NOMO-1 treated with DMSO at 0.1 percent for 48 hours (cell line): ENCODE measurements at regions not wholly inside any gene's neighbourhood (a gene's known extent, or its start where the extent isn't known, plus 50 kb on each side); places are given as distances from the start of the nearest gene placed in this dataset.
A peak's percentile ranks its signal among the peaks of the same experiment; 100 is the strongest.

Experiments
- DNase-seq: peaks from one replicate; lab custom pipeline; 2025; ENCODE audit not compliant: unreplicated experiment; lab: John Stamatoyannopoulos, UW

DNA sequence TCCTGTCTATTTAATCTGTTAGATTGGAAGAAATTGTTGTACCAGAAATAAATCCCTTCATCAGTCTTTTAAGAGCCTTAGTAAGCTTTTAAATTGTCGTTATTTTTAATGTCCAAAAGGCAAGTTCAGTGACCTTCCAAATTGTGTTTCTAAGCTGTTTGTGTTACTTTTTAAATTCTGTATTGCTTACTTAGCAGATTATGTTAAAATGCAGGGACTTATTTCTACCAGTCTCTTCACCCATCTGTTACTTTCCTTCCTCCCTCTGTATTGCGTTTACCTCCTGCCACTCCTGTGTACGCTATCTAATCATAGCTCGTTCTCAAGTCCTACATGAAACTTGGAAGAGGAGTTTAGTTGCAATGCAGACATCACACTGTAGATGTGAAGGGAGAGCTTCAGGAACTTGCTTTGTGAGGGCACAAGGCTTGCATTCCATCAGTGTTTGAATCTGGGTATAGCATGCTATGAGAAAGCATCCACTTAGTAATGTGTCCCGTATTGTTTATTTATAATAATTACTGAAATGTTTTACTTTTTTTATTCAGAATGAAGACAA, 406.5 kb upstream of the RGS6 start:
- DNase-seq, result no peak

DNA sequence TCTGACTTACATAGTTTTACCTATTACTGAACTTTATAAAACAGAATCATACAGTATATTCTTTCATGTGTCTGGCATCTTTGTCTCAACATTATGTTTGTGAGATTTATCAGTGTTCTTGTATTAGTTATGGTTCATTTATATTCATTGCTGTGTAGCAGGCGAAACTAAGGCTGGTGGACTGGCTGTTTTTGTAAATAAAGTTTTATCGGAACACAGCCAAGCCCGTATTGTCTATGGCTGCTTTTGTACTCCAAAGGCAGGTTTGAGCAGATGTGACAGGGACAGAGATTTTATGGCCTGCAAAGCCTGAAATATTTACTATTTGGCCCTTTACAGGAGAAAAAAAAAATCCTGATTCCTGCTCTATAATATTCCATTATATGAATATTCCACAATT, 405.8 kb upstream of the RGS6 start:
- no peak for DNase-seq

DNA sequence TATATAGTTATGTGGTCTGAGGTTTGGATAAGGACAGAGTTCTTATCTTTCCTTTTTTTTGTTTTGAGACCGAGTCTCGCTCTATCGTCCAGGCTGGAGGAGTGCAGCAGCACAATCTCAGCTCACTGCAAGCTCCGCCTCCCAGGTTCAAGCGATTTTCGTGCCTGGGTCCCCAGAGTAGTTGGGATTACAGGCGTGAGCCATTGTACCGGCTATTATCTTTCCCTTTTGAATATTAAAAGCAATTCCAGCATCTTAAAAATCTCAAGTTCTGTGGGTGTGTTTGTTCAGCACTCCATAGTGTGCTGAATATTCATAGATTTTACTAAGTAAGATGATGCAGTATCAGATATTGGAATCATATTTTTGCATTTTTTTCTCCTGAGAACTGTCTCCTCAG, 404.4 kb upstream of the RGS6 start:
- no peak for DNase-seq

DNA sequence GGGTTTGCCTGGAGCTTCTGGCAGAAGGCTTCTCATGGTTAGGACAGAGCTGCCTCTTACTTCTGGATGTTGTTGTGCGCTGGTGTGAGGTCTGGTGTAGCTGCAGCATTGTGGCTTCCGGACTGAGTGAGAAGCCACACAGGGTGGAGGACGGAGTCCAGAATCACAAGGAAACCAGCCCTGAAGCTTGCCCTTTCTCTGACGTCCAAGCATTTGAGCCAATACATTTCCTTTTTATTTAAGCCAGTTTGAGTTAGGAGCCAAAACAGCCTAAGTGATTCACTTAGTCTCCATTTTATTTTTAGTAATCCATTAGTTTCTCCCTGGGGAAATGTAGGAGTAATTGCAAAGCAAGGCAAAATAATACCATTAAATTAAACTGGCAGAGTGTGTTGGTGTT, 402.4 kb upstream of the RGS6 start:
- DNase-seq, result no peak

DNA sequence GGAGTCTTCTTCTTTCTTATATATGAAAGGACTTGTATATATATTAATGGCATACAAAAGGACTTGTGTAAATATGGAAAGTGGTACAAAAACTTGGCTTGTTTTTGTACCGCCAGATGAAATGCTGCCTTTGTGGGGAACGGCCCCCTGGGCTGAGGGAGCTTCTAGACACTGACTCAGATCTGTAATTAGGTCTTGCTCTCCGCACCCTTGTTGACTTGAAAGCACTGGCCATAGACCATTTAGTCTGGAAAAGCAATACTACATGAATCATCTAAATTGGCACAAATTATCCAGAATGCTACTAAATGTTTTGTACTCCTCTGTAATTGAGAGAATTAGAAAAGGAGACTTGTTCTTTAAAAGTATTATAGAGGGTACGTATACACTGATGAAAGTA, 399.9 kb upstream of the RGS6 start:
- no peak for DNase-seq

DNA sequence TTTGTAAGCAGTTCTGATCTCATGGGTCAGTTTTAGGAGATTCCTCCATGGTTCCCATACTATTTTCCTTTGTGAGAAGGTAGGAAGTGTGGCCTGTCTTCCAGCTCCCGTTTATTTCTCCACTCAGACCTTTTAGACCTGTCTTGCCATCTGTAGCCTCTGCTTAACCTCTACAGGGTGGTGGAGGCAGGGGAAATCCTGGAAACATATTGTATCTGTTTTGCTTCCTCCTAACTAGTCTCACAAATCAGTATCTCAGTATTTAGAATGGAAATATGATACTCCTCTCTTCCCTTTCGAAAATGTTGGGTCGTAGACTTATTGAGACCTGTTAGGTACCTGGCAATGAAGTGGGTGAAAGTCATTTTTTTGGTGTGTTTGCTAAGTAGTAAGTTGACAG, 399.4 kb upstream of the RGS6 start:
- no peak for DNase-seq

DNA sequence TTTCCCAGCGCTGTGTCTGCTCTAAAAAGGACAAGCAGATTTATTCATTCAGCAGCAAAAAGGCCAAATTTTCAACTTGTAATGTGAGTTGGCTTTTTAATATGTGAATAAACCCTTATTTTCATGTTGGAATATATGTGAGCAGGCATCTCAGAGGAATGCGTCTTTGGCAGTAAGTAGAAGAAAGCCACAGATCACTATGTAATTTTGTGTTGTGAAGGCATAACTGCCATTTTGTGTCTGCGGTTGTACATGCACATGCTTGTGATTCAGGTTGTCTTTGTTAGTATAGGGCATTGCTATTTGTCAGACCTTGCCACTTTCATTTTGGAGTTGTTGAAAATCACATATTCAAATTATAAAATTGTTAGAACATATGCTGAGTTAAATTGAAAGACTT, 398.8 kb upstream of the RGS6 start:
- no peak for DNase-seq

DNA sequence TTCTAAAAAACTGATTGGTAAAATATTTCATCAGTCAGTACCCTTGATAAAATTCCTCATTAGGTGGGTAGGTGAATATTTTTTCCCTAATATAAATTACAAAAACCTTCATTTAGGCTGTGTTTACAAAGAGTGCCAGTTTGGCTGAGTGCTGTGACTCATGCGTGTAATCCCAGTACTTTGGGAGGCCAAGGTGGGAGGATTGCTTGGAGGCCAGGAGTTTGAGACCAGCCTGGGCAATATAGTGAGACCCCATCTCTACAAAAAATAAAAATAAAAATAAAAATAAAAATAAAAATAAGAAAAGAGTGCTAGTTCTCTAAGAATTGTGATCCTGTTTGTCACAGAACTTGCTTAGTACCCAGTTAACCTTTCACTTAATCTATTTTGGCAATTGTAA, 398.4 kb upstream of the RGS6 start:
- no peak for DNase-seq

DNA sequence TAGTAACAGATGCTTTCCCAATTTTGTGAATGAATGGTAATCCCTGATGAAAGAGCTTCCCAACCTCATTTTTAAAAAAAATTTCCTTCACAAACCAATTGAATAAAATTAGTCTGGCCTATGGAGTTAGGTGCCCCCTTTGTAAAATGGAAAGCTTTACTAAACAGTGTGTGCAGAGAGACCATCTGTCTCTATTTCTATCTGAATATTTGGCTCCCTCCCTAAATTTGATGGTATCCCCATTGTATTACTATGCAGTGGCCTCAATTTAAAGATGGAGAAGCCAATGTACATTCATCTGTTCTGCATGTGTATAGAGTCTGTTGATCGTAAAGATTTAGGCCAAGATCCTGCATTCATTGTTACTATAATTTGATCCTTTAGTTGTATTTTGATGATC, 397.7 kb upstream of the RGS6 start:
- no peak for DNase-seq

DNA sequence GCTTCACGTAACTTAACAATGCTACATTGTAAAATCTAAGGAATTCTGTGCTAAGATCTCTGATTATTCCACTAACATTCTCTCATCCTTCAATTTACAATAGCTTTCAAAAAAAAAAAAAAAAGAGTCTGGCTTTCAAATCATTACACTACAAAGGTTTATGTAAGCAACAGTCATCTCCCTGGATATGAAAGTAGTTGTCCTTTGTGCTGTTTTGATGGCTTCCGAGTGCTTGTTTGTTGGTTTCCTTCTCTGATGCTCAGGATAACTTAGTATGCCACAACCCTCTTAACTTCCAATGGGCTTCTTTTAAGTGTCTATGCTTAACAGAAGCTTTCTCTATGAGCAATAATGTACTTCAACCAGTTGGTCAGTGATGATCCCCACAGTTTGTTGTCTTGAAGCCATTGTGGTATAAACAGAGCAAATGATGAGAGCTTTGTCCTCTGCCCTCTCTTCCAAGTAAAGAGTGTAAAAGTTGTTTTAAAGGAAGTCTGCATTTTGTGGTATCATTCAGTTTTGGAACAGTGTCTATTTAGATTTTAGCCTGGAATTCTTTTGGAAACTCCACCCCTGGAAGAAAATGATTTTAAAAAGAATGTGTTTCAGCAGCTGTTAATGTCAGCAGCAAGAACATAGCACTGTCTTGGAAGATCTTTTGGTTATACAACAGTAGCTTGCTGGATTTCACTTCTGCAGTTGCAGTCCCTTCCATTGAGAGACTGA, 396.1 kb upstream of the RGS6 start:
- no peak for DNase-seq

DNA sequence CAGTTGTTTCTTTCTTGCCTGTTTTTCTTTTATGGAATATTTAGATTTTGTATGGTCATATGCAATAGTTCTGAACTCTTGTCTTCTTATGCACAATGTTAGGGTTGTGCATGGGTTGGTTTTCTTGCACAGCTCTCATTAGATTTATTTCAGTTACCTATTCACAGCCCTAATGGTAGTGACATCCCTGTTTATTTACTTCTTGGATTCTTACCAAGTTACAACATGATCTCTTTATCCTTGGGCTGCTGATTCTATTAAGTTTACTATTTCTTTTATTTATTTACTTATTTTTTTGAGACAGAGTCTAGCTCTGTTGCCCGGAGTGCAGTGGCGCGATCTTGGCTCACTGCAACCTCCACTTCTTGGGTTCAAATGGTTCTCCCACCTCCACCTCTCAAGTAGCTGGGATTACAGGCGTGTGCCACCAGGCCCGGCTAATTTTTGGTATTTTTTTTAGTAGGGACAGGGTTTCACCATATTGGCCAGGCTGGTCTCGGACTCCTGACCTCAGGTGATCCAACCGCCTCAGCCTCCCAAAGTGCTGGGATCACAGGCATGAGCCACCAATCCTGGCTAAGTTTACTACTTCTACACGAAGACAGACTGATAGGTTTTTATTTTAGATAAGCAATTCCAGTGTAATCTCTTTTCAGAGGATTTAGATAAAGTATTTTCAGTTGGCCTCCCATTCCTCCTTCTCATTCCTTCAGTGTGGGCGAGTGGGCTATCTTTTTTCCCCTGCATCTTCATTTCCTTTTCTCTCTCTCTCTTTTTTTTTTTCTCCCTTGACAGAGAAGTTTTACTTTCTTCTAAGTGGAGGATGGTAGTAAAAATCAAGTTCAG, 395.1 kb upstream of the RGS6 start:
- no peak for DNase-seq

DNA sequence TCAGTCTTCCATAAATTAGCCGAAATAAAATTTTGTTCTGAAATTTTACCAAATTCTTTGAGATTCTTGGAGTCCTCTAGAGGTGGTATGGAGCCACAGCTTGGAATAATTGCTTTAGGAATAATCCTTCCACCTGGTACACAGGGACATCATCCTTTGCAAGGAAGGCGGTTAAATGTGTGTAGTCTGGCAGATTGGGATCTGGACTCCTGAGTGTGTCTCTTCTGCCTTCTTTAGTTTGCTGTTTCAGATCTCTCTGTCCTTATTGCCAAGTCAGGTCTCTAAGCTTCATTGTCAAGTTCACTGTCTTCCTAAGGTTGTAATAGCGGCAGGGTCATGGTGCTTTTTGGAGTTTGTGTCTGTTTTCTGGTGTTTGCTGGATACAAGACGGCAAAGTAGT, 393.9 kb upstream of the RGS6 start:
- no peak for DNase-seq

DNA sequence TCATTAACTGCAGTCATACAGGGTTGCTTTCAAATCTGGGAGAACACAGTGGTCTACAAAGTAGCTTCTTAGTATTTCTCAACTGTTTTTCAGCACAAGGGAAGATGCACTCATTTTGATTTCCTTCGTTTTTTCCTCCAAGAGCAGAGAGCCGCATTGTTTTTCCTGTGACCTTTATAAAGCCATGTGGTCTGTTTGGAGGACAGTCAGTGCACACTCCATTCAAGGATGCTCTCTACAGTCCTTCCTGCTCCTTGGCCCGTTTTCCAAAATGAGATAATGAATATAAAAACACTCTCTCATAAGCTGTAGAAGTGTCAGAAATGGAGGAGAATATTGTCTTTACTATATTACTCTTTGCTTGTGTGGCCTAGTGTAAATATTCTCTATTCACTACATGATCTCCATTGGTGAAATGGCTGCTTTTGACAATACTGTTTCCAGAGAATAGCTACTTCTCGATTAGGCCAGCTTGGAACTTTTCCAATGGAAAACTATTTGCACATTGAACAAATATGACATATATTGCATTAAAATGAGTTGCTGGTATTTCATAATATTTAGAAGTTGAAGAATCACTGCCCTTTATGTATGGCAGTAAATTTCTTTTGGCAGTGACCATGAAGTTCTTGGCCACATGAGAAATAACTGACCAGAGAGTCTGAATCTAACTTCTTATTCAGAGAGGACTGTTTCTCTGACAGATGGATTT, 393.1 kb upstream of the RGS6 start:
- no peak for DNase-seq

DNA sequence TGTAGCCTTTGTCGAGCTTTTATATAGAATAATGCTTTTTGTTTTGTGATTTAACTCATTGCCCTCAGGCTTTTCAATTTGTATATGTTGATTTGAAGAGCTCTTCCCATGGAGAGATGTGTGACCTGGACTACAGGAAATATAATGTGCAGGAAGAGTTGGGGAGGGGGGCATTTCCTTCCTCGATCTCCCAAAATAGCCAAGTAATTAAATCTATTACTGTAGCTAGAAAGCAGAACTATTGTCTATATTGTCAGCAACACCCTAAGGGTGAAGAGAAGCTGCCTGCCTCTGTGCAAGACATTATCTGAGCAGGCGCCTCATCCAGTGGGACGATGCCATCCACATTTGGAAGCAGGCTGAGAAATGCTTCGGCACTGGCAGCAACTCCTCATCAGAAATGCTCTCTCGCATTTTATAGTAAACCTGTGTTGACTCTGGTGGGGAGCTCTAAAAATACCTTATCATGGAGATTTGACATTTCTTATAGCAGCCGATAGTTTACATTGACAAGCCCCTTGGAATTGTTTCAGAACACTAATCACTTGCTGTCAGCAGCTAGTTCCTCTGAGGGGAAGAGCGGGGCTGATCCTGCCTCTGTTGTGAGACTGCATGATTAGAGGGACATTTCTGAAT, 392.5 kb upstream of the RGS6 start:
- DNase-seq, result peak; percentile 46

DNA sequence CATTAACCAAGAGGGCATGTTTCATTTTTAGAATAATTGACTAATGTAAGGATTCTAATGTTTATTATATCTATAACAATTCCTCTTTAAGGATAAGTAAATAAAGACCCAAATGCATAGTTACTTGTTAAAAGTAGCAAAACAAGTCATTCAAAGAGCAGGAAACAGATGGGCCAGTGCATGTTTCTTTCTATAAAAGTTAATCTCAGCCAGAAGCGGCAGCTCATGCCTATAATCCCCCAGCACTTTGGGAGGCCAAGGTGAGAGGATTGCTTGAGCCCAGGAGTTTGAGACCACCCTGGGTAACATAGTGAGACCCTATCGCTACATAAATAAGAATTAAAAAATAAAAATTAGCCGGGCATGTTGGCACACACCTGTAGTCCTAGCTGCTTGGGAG, 391.0 kb upstream of the RGS6 start:
- no peak for DNase-seq

DNA sequence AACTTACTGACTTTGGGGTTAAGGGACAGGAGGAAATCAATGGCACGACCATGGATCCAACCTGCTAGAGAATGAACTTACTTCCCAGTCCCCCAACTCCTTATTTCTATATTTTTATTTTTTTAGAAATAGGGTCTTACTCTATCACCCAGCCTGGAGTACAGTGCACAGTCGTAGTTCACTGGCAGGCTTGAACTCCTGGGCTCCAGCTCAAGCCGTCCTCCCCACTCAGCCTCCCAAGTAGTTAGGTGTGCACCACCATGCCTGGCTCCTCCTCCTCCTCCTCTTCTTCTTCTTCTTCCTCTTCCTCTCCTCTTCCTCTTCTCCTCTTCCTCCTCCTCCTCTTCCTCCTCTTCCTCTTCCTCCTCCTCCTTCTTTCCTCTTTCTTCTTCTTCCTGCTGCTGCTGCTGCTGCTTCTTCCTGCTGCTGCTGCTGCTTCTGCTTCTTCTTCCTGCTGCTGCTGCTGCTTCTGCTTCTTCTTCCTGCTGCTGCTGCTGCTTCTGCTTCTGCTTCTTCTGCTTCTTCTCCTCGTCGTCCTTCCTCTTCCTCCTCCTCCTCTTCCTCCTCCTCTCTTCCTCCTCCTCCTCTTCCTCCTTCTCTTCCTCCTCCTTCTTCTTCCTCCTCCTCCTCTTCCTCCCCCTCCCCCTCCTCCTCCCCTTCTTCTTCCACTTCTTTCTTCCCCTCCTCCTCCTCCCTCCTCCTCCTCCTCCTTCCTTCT, 390.1 kb upstream of the RGS6 start:
- DNase-seq, result peak; percentile 36

DNA sequence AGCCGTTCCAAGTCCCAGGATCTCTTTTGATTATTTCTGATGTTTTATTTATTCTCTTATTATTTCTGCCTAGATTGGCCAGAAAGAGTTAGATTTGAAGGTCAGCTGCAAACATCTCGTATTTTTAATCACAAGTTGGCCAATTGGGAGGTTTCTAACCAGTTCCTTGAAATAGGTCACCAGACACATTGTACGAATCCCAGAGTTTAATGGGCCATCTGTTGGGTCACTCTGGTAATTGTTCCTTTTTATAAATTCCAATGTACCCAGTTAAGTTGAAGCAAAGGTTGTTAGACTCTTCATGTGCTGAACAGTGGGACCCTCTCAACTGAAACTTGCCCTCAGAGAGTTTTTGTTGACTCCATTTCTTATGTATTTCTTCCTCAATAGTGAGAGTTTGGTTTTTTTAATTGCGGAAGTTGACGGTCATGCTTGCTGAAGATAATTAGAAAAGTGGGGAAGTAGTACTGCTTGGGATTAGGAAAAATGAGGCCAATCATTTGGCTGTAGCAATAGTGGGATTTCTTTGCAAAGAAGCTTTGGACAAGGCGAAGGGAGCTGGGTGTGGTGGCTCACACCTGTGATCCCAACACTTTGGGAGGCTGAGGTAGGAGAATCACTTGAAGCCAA, 382.7 kb upstream of the RGS6 start:
- peak; percentile 32 for DNase-seq

DNA sequence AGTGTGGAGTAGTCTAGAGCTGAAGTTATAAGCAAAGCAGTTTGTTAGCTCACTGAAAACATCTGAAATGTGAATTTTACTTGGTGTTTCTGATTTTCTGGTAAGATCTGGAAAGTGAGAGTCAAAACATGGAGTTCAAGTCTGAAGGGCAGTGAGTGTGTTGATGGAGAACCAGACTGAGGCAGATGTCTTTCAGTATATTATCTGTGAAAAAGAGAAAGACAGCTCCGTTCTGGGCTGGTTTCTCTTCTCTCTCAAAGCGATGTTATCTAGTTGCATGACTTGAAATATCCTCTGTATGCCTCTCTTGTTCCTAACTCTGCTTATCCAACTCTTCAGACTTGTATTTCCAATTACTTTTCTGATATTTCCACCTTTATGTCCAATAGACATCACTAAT, 381.9 kb upstream of the RGS6 start:
- DNase-seq, result no peak

DNA sequence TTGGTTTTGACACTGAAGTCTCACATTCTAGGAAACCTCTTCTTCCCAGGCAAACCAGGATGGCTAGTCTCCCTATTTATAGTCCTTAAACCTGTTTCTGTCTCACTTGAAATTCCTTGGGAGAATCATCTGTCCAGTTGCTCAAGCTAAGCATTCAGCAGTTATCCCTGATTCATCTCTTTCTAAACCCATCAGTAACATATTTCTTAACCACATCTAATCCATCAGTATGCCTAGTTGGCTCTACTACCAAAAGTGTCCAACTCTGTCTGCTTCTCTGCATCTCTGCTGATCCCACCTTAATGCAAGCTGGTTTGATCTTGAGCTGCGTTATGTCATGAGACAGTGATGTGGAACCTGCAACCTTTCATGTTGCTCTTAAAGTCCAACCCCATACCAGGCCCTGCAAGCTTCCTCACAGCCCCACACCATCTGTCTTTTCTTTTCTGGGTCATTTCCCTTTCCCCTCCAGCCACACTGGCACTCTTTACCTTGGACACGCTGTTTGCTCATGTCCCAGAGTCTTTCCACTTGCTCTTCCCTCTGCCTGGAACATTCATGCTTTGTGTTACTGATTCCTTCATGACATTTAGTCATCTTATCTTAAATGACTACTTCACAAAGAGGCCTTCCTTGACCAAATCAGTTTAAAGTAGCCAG, 380.8 kb upstream of the RGS6 start:
- no peak for DNase-seq

DNA sequence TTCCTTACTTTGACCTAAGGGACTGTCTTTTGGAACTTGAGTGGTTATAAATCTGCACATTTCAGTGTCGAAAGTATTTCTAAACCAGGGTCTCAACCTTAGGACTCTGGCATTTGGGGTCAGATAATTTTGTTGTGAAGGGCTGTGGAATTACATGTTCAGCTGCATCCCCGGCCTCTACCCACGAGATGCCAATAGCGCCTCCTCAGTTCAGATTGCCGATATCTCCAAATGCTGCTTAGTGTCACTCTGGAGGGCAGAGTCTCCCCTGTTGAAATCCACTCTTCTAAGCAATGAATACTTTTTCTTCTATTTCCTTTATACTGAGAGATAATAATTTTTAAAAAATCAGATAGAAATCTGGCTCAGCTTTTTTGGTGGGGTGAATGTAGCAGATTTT, 379.4 kb upstream of the RGS6 start:
- no peak for DNase-seq
